ENCODE measurements at regions not wholly inside any gene's neighbourhood (a gene's known extent, or its start where the extent isn't known, plus 50 kb on each side); places are given as distances from the start of the nearest gene placed in this dataset.
A peak's percentile ranks its signal among the peaks of the same experiment; 100 is the strongest.
"Not testable (repeated sequence)": the region's sequence is repeated elsewhere in the genome, so short reads cannot be mapped to it uniquely, and the experiment has no call there.

DNA sequence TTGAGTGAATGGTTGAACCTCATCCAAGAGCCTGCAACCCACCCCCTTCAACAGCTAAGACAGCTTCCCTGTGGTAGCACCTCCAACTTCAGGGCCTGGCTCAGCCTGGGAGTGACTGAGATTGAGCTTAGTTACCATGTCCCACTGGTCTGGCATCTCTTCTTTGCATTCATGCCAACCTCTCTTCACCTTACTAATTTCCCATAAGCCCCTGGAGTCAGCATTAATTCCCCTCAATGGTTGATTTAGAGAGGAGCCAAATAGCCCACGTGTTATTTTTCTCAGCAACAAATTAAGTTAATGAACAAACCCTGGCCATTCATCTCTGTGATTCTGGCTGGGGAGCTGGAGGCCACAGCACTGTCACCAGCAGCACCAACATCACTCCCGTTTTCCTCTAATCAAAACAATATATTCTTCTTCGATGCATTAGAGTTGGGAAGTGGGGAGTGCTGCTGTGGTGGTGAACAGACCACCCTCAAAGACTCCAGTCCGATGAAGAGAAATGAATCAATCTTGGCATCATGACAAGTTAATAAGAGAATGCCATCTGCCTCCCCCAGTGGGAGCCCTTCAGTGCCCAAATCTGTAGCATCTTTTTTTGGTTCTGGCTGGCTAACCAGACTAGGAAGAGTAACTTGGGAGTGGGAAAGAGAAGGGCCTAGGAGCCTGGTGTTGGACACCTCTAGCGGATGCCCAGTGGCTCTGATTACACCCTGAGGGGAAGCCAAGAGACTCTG is 83.2 kb upstream of the ADRA1D start:
- DNase-seq: no peak

DNA sequence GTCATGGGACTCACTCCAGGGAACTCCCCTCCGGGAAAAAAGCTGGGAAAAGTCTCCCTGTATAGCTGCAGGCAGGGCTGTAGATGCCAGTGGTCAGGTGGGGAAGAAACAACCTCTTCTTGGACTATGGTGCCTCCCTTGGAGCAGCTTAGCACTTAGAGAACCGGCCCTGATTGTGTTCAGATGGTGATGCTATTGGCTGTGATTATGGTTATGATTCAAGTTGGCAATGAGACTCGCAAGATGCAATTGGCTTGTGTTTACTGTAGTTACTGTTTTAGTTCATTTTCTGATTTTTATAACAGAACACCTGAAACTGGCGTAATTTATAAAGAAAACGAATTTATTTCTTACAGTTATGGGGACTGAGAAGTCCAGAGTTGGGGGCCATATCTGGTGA is 80.9 kb upstream of the ADRA1D start:
- DNase-seq: no peak

DNA sequence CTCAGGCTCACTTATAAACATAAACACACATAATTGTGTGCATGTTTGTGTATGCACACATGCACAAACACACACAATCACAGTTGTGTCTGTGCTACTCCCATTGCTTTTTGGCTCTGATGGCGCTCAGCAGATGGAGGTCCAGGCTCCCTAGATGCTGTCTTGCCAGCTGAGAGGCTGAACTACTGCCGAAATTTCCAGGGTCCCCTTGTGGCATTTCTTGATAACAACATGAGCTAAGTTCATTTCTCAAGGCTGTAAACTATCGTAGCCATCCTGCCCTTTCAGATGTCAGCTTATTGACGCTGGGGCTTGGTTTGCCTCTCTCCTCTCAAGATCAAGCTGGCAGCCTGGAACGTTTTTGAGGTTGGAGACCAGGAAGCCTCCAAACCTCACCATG is 80.1 kb upstream of the ADRA1D start:
- DNase-seq: no peak

DNA sequence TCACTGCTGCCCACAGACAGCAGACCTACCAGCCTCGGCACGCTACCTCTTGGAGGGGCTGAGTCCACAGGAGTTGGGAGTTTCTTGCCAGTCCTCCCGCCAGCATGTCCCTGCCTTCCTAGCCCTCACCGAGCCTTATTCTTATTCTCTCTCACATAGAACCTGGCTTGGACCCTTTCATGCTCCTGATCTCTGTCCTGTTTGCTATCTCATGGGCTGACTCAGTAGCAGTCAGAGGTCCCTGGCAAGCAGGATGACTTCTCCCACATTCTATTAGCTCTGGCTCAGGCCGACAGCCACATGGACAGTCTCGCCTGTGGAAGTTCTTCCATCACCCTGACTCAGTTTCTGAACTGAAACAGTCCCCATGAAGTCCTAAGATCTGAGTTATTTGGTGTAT is 79.5 kb upstream of the ADRA1D start:
- no peak for DNase-seq

DNA sequence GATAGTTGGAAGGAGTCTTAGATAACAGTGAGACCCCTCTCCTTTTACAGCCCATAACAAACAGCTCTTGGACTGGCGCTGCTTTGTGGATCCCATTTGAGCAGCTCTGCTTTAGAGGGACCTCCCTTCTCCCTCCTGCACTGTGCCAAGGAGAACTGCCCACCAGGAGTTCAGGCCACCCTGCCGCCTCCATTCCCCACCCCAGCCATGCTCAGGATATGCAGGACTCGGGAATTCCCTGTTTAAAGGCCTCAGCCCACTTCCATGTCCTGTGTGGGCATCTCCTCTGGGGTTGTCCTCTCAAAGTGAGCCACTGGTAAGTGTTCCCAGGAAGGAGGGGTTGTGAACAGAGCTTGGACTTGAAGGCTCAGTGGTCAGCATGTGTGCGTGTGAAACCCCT is 78.9 kb upstream of the ADRA1D start:
- no peak for DNase-seq

DNA sequence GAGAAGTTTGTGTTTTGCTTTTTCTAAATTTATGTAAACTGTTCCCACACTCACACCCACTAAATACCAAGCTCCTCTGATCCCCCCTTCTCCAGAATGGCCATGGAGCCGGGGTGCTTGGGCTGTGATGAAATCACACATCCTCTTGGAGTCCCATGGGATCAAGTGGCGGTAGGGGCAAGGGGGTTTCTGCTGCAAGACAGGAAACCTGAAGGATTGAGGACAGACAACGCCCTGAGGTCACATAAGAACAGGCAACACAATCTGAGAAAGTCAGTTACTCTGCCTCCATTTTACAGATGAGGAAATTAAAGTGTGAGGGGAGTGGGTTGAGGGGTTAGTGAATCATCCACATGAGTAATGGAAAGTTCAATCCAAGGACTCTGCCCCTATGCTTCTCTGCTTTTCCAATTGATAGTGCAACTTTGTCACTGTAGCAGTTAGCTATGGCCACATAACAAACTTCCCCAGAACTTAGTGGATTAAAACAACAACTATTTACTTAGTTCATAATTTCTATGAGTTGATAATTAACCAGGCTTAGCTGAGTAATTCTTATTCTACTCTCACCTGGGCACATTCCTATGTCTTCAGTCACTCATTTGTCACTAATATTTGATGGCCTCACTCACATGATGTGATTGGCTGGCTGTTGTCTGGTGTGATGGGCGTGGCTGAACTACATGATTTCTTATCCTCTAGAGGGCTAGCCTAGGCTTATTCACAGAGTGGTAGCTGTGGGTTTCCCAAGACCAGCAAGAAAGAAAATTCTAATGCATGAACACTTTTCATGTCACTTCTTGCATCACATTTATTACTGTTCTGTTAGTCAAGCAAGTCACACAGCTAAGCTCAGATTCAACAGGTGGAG is 77.3 kb upstream of the ADRA1D start:
- no peak for DNase-seq

DNA sequence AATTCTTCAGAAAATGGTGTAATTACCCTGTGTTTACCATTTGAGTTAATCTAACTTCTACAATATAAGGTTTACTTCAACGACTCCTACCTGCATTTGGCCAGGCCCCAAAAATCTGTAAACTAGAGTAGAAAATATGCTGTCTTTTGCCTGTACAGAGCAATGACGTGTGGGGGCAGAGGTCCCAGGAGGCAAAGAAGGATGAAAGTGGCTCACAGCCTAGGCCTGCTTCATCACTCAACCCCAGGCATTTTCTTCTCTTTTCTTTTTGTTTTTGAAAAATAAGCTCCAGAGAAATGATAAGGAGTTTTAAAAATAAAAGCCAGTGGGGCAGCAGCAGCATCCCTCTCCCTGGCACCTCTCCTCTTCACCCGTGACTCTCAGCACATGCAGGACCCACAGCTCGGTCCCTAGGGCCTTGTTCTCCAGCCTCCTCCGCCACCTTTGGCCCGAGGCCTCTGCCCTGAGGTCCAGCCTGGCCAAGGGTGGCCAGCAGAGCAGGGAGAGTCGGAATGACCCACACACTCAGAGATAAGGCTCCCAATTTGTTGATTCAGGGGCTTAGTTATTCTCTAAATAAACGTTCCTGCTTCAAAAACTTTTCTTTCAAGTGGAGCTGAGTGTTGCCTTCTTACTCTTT is 76.6 kb upstream of the ADRA1D start:
- DNase-seq: no peak

DNA sequence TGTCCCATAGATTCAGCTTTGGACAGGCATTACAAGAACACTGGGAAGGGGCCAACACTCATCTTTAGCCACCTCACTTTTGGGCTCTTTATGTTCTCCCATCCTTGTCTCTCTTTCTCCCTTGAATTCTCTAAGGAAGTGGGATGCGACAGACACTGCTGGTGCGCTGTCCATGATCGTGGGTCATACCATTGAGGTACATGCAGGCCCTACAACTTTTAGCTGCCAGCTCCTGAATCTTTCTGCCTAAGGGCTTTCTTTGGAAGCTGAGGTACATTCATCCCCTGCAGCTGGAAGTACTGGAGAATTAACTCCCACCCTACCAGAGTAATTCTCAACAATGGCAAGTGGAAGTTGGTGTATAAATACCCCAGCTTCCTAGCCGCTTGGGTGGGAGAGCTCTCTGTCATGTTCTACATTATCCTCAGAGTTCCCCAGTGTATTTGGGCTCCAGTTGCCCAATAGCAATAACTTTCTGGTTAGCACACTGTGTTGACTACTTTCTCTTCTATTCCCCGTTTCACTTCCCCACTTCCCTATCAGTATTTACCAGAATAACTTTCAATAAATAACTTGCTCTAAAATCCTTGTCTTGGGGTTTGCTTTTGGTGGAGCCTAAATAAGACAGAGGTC is 75.6 kb upstream of the ADRA1D start:
- no peak for DNase-seq

DNA sequence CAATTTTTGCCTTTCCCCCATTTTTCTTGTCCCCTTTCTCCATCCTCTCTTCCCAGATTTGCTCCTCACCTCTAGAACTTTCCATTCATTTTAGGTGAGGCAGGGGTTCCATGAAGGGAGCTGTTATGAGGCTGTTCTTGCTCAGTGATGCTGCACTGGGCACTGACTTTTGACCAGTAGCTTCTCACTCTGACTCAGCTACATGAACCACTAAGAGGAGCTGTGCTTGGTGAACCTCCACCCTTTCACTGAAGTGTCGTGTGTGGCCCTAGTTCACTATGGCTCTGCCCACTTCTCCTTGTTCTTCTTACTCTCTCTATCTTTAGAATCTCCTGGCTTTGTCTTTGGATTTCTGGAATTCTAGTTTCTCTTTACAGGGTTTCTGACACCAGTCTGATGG is 73.4 kb upstream of the ADRA1D start:
- DNase-seq: no peak

DNA sequence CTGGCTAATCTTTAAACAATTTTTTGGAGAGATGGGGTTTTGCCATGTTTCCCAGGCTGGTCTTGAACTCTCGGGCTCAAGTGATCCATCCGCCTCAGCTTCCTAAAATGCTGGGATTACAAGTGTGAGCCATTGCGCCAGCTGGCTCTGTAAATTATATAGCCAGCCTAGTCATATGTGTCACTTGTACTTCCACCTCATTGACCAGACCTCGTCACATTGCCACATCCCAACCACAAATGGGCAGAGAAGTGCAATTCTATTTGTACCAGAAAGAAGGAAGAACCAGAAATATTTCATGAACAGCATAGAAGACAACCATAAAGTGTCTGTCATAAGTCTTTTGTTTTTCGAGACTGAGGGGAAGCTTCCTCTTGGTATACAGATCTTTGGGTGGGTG is 71.2 kb upstream of the ADRA1D start:
- DNase-seq: peak; percentile 87

DNA sequence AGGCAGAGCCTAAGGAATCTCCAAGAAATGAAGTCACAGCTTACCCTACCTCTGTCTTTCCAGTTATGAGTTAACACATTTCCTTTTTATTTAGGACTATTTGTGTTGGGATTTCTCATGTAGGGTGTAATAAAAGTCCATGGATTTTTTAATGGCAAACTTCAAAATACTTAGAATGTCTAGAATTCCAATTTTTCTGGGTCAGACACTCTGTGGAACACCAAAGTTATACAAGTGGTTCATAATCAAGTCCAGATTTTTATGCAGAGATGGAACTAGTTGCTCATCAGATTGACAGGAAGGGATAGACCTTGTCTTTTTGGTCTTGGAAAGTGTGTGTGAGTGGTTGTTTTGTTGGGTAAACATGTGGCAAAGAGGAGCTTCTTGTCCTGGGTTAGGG is 69.8 kb upstream of the ADRA1D start:
- DNase-seq: no peak

DNA sequence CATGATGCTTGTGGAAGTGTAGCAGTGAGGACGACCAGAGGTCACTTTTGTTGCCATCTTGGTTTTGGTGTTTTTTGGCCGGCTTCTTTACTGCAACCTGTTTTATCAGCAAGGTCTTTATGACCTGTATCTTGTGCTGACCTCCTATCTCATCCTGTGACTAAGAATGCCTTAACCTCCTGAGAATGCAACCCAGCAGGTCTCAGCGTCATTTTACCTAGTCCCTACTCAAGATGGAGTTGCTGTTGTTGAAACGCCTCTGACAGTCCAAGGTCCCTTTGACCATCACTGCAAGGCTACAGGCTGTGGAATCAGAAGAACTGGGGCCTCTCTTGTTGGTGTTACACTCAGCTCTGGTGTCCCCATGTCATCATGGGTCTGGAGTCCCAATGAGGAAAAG is 61.5 kb upstream of the ADRA1D start:
- DNase-seq: not testable (repeated sequence)

DNA sequence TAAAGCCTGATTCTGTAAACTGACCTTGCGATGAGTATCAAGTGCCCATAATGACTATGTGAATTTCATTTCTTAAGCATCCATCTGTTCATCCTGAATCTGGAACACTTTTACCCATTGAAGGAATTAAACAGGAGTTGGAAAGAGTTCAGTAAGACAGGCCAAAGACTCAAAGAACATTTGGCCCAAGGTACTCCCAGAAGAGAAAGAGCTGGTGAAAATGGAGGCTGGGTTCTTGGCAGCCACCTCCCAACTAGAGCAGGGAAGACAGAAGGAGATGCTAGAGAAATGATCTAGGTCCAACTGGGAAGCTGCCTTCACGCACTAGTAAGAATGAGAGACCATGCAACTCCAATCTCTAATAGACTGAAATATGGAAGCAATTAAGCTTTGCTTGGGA is 57.1 kb upstream of the ADRA1D start:
- no peak for DNase-seq

DNA sequence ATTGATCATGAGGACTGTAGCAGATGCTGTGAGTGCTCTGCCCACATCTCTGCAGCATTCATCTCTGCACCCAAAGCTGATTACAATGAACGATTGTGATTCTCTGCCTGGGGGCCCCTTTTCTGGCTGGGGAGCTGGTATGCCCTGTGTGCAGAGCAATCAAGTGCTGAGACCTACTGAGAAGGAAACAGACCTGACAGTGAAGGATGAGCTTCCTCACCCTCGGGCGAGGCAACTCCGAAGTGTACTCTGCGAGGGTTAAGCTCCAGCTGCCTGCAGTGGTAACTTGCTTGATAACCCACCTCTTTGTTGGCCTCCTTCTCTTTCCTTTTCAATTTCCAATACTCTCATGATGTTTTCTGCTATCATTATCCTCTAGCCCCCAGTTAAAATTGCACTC is 56.0 kb upstream of the ADRA1D start:
- DNase-seq: no peak

DNA sequence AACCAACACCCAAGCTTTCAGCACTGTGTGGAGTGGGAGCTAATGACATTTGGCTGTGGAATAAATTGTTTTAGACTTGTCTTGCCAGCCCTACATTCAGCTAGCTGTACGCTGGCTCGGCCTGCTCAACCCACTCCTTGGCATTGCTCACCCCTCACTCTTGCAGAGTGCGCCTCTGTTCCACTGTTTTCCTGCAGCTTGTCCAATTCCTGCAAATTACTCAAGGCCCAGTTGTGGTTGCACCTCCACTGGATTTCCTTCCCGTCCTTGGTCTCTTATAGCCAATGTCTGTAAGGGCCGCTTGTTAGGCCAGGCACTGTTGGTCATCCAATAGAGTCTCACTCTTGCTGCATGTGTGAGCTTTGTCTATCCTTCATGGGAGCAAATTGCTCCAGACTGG is 55.5 kb upstream of the ADRA1D start:
- DNase-seq: no peak

DNA sequence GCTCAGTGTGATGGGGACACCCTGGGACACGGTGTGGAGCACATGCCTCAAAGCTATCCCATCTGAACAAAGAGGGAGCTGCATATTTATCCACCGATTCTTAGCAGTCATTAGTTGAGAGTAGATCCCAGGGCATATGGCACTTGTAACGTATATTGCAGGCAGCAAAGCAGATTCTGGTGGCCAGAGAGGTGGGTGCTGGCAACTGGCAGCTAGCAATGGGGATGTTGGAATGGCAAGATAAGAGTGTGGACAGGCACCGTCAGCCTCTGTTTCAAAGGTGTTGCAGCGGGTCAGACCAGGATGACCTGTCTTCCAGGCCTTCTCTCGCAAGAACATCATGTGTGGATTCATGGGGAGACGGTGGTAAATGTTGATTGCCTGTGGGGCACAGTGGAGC is 54.0 kb upstream of the ADRA1D start:
- no peak for DNase-seq

DNA sequence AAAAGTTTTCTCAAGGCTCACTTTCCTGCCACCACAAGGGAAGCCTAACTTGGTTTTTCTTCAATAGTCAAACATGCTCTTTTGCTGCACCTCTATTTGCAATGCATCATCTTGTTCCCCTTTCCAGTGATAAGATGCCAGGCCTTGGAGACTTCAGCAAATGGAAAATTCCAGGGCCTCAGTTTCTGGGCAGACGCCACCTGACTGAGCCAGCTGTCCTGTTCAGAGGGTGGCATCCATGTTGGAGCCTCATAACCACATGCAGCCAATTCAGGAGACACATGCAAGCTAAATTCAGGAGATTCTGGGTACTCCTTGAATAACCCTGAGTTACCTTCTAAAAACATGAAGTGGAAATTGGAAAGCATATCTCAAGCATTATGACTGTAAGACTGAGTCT is 51.8 kb upstream of the ADRA1D start:
- DNase-seq: no peak

DNA sequence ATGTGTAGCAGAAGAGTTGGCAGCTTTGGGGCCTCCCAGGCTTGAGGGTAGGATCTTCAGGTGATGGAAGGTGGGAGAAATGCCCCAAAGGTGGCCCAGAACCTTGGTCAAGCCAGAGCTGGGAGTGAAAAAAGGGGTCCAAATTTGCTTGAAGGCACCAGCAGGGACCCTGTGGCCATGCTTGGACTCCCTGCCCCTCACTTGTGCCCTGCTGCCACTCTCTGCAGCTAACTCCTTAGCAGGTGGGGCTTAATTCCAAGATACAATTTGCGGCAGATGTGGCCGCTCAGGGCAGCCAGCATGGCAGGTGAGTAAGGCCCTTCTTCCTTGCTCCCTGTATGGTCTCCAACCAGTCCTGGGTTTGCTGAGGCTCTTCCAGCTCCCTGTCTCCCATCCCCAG is 51.3 kb upstream of the ADRA1D start:
- no peak for DNase-seq

DNA sequence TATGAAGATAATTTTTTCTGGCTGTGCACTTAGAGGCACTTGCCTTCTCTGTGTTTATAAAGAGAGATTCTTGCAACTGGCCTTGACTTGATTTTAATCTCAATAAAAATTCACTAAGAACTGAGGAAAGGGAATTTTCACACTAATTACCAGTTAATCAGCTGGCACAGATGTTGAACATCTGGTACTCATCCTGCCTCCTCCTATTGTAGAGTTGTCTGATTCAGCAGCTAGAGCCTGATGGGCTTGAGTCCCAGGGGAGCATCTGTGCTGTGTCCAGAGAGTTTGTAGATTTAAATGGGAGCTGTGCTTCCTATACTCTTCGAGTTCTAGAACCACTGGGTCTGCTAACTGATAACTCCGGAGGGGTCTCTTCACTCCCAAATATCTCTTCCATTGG is 50.7 kb upstream of the ADRA1D start:
- no peak for DNase-seq

DNA sequence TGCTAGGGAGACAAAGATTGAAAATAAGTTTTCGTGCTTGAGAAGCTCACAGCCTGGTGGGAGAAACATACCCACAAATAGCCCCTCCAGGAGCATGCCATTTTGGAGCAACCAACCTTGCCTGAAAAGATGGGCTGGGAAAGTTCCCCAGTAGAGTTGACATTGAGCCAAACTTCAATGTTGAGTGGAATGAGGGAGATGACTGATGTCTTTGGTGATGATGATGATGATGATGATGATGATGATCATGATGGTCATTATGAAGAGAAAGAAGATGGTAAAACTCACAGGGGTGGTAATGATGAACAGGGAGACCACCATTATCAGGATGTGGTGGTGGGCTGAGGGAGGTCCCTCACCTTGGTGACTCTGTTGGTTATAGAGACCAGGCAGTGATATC is 50.1 kb upstream of the ADRA1D start:
- DNase-seq: no peak
